DND-41 (cell line): ENCODE measurements at regions not wholly inside any gene's neighbourhood (a gene's known extent, or its start where the extent isn't known, plus 50 kb on each side); places are given as distances from the start of the nearest gene placed in this dataset.

ENCODE experiments used
- ATAC-seq: fragments of 200-7000 bp; cut with Tn5 transposase; 3 replicates; pipeline ENCODE4 v1.9.1; 2021; ENCODE audit warnings: low read depth; ENCODE audit not compliant: insufficient read depth
- DNase-seq: peaks from one replicate; pipeline ENCODE4 v3.0.0-alpha.2; 2020
- H2AFZ ChIP-seq: 2 replicates; pipeline ENCODE4 v1.6.0; 2012; ENCODE audit warnings: low read depth, low read length
- H3K27ac ChIP-seq: 2 replicates; pipeline ENCODE4 v1.5.1; 2012; ENCODE audit warnings: low read length, inconsistent platforms
- H3K27me3 ChIP-seq: fragments of 200-600 bp; sonication (generic); 2 replicates; pipeline ENCODE4 v1.6.0; 2012; ENCODE audit warnings: low read length, mild to moderate bottlenecking, inconsistent platforms; ENCODE audit not compliant: insufficient read depth, poor library complexity
- H3K36me3 ChIP-seq: 2 replicates; pipeline ENCODE4 v1.5.1; 2012; ENCODE audit warnings: low read length, inconsistent platforms; ENCODE audit not compliant: insufficient read depth
- H3K4me1 ChIP-seq: 2 replicates; pipeline ENCODE4 v1.5.1; 2012; ENCODE audit warnings: mild to moderate bottlenecking, low read length; ENCODE audit not compliant: insufficient read depth
- H3K4me2 ChIP-seq: 2 replicates; pipeline ENCODE4 v1.6.0; 2012; ENCODE audit warnings: mild to moderate bottlenecking, moderate library complexity, low read length, inconsistent platforms; ENCODE audit not compliant: insufficient read depth
- H3K4me3 ChIP-seq, 2 experiments: fragments of 200-600 bp in 1 of 2; shearing (Covaris generic) in 1 of 2; 2 replicates each; pipeline ENCODE4 v1.5.1; 2012 to 2016; ENCODE audit warnings: inconsistent platforms in 2 of 2, low read length in 2 of 2, mild to moderate bottlenecking in 2 of 2, low read depth in 1 of 2, moderate library complexity in 1 of 2
- H3K79me2 ChIP-seq: 2 replicates; pipeline ENCODE4 v1.6.0; 2012; ENCODE audit warnings: low read length, inconsistent platforms; ENCODE audit not compliant: insufficient read depth
- H3K9ac ChIP-seq: 2 replicates; pipeline ENCODE4 v1.6.0; 2012; ENCODE audit warnings: low read depth, mild to moderate bottlenecking, inconsistent platforms, low read length, moderate library complexity
- H3K9me3 ChIP-seq: 2 replicates; pipeline ENCODE4 v1.5.1; 2012; ENCODE audit warnings: low read length, moderate library complexity, mild to moderate bottlenecking, inconsistent platforms; ENCODE audit not compliant: insufficient read depth, severe bottlenecking
- H4K20me1 ChIP-seq: 2 replicates; pipeline ENCODE4 v1.6.0; 2012; ENCODE audit warnings: low read length; ENCODE audit not compliant: insufficient read depth
- CTCF ChIP-seq: IDR thresholded peaks from 2 replicates; pipeline ENCODE4 v1.5.1; 2012; ENCODE audit warnings: borderline replicate concordance, low read length, moderate library complexity, mild to moderate bottlenecking; ENCODE audit not compliant: poor library complexity, severe bottlenecking; ENCODE audit errors: extremely low read depth
- EZH2 ChIP-seq: IDR thresholded peaks from 3 replicates; pipeline ENCODE4 v1.6.1; 2012; ENCODE audit warnings: borderline replicate concordance, low read depth, mild to moderate bottlenecking, moderate library complexity, low read length, inconsistent platforms; ENCODE audit not compliant: severe bottlenecking

- no peak overlapping the region for H3K4me3 ChIP-seq
- no peak overlapping the region for H3K9ac ChIP-seq
- TF ChIP-seq EZH2 = no peak
- TF ChIP-seq CTCF = no peak
- H3K27ac ChIP-seq = no peak overlapping the region
- no peaks in the 10 kb centered on the region for H3K9me3 ChIP-seq
- H3K36me3 ChIP-seq = no peaks in the 10 kb centered on the region
- no peaks in the 10 kb centered on the region for H4K20me1 ChIP-seq
- H3K4me2 ChIP-seq = no peak overlapping the region
- DNase-seq (no peak), ATAC-seq (no peak)
- H3K27me3 ChIP-seq = no peaks in the 10 kb centered on the region
- no peaks in the 10 kb centered on the region for H3K79me2 ChIP-seq
- H2AFZ ChIP-seq = no peak overlapping the region
- H3K4me1 ChIP-seq = peaks cover 9% of the 10 kb centered on the region; the same call in 1 of the 2 replicates
These were observed 296.6 kb upstream of the SLC7A11 start for GRCh38 chr4:138538743-138539142.

- no peak overlapping the region for H3K4me2 ChIP-seq
- H3K9ac ChIP-seq = no peak overlapping the region
- no peaks in the 10 kb centered on the region for H3K36me3 ChIP-seq
- no peaks in the 10 kb centered on the region for H3K9me3 ChIP-seq
- TF ChIP-seq EZH2 = no peak
- no peak for TF ChIP-seq CTCF
- H3K27me3 ChIP-seq = no peaks in the 10 kb centered on the region
- no peak overlapping the region for H2AFZ ChIP-seq
- peaks cover 9% of the 10 kb centered on the region; the same call in 1 of the 2 replicates for H3K4me1 ChIP-seq
- ATAC-seq (no peak), DNase-seq (no peak)
- H3K4me3 ChIP-seq = no peak overlapping the region
- H3K27ac ChIP-seq = no peak overlapping the region
- H3K79me2 ChIP-seq = no peaks in the 10 kb centered on the region
- H4K20me1 ChIP-seq = no peaks in the 10 kb centered on the region
These were observed 295.8 kb upstream of the SLC7A11 start for GRCh38 chr4:138537731-138538490.

- Histone ChIP-seq H2AFZ (no peak overlapping the region), H3K4me2 (no peak overlapping the region), H3K4me3 (no peak overlapping the region), H3K9ac (no peak overlapping the region), H3K79me2 (no peaks in the 10 kb centered on the region), H3K27ac (no peak overlapping the region), H3K9me3 (no peaks in the 10 kb centered on the region), H3K36me3 (no peaks in the 10 kb centered on the region), H3K4me1 (peaks cover 9% of the 10 kb centered on the region; the same call in 1 of the 2 replicates), H4K20me1 (no peaks in the 10 kb centered on the region), H3K27me3 (no peaks in the 10 kb centered on the region)
- ATAC-seq (peak; percentile 80), DNase-seq (peak; percentile 32)
- TF ChIP-seq CTCF (no peak), EZH2 (no peak)
These were observed 293.2 kb upstream of the SLC7A11 start for GRCh38 chr4:138535316-138535715.

- no peaks in the 10 kb centered on the region for H4K20me1 ChIP-seq
- no peak overlapping the region for H3K9ac ChIP-seq
- H2AFZ ChIP-seq = no peak overlapping the region
- DNase-seq (no peak), ATAC-seq (peak; percentile 65; the same call in 1 of the 3 replicates)
- no peaks in the 10 kb centered on the region for H3K36me3 ChIP-seq
- no peak overlapping the region for H3K27ac ChIP-seq
- H3K4me3 ChIP-seq = no peak overlapping the region
- H3K27me3 ChIP-seq = no peaks in the 10 kb centered on the region
- H3K9me3 ChIP-seq = no peaks in the 10 kb centered on the region
- H3K4me1 ChIP-seq = no peaks in the 10 kb centered on the region
- peak; percentile 32 for TF ChIP-seq CTCF
- no peak for TF ChIP-seq EZH2
- no peaks in the 10 kb centered on the region for H3K79me2 ChIP-seq
- no peak overlapping the region for H3K4me2 ChIP-seq
These were observed 280.2 kb upstream of the SLC7A11 start for GRCh38 chr4:138522366-138522765.
